Left ventricle myocardium inferior (tissue), 1 donor: ENCODE measurements at regions not wholly inside any gene's neighbourhood (a gene's known extent, or its start where the extent isn't known, plus 50 kb on each side); places are given as distances from the start of the nearest gene placed in this dataset.

ENCODE experiments used
- DNase-seq: peaks from one replicate; pipeline ENCODE4 v3.0.0-alpha.2; 2020
- H3K27ac ChIP-seq: fragments of 200-600 bp; replicated peaks from 2 replicates; pipeline ENCODE4 v1.8.0; 2021
- H3K27me3 ChIP-seq: fragments of 200-600 bp; 2 replicates; pipeline ENCODE4 v1.8.0; 2021; ENCODE audit warnings: low read depth
- H3K36me3 ChIP-seq: fragments of 200-600 bp; 2 replicates; pipeline ENCODE4 v1.8.0; 2021
- H3K4me1 ChIP-seq: fragments of 200-600 bp; 2 replicates; pipeline ENCODE4 v1.8.0; 2021
- H3K4me3 ChIP-seq: fragments of 200-600 bp; 2 replicates; pipeline ENCODE4 v1.8.0; 2021; ENCODE audit warnings: mild to moderate bottlenecking, moderate library complexity
- H3K9me3 ChIP-seq: fragments of 200-600 bp; replicated peaks from 2 replicates; pipeline ENCODE4 v1.8.0; 2021
- intact Hi-C: fragments of 100-400 bp; cut with micrococcal nuclease; formaldehyde crosslinking; loops from one replicate; pipeline ENCODE4 v1.11.0; 2022
- TF ChIP-seq, protein P1 (sequence below): fragments of 200-600 bp; IDR thresholded peaks from 2 replicates; pipeline ENCODE4 v1.8.0; 2021; ENCODE audit warnings: antibody characterized with exemption, mild to moderate bottlenecking, borderline replicate concordance
- donor health status: DM: no; HTN: yes; CAD: no; lungs with severe emphysema.

DNA sequence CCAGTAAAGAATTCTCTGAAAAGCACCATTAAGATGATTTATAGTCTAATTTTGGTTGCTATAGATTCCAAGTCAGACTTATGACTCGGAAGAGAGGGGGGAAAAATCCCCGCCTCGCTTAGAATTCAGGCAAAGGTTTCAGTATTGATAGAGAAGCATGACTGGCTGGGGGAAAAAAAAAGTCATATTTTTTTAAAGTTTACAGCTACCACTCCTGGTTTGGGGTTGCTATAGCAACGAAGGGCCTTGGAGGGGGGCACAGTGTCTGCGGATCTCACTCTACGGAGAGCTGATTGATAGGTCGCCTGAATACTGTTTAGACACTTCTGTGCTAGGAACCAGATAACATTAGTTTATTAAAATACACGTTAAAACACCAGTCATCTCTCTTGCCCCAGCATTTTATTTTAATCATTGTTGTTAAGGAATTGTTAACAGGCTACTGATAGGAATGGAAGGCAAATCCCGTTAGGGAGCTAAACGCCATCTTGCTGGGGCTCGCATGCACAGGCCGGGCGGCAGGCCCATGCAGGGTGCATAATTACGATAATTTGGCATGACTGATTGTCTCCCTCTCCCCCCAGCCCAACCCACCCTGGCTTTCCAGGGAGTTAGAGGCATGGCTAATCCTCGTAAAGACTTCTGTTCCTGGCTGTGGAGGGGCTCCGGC, 380.0 kb upstream of the XYLT1 start:
- H3K4me1 ChIP-seq = no peaks in the 10 kb centered on the region
- H3K27ac ChIP-seq = no peak overlapping the region
- DNase-seq = no peak
- no peak overlapping the region for H3K4me3 ChIP-seq
- TF ChIP-seq, protein P1, sequence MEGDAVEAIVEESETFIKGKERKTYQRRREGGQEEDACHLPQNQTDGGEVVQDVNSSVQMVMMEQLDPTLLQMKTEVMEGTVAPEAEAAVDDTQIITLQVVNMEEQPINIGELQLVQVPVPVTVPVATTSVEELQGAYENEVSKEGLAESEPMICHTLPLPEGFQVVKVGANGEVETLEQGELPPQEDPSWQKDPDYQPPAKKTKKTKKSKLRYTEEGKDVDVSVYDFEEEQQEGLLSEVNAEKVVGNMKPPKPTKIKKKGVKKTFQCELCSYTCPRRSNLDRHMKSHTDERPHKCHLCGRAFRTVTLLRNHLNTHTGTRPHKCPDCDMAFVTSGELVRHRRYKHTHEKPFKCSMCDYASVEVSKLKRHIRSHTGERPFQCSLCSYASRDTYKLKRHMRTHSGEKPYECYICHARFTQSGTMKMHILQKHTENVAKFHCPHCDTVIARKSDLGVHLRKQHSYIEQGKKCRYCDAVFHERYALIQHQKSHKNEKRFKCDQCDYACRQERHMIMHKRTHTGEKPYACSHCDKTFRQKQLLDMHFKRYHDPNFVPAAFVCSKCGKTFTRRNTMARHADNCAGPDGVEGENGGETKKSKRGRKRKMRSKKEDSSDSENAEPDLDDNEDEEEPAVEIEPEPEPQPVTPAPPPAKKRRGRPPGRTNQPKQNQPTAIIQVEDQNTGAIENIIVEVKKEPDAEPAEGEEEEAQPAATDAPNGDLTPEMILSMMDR = no peak
- intact Hi-C loops = no loop called here
- H3K27me3 ChIP-seq = peaks cover 46% of the 10 kb centered on the region
- no peaks in the 10 kb centered on the region for H3K36me3 ChIP-seq
- H3K9me3 ChIP-seq = peaks cover 11% of the 10 kb centered on the region

DNA sequence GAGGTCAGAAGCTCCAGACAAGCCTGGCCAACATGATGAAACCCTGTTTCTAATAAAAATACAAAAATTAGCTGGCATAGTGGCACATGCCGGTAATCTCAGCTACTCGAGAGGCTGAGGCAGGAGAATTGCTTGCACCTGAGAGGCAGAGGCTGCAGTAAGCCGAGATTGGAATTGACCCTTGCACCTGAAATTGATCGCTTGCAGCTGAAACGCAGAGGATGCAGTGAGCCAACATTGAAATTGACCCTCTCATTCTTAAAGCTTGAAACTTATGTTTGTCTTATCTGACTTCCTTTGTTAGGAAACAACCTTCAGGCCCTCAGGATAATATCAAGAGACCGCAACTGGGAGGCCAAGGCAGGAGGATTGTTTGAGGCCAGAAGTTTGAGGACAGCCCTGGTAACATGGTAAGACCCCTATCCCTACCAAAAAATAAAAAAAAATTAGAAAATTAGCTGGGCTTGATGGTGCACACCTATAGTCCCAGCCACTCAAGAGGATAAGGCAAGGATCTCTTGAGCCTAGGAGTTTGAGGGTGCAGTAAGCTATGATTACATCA, 376.6 kb upstream of the XYLT1 start:
- intact Hi-C loops = no loop called here
- DNase-seq = no peak
- Histone ChIP-seq H3K4me3 (no peak overlapping the region), H3K36me3 (no peaks in the 10 kb centered on the region), H3K9me3 (no peaks in the 10 kb centered on the region), H3K27me3 (peaks cover 24% of the 10 kb centered on the region), H3K4me1 (no peaks in the 10 kb centered on the region), H3K27ac (no peak overlapping the region)
- TF ChIP-seq, protein P1 = no peak

DNA sequence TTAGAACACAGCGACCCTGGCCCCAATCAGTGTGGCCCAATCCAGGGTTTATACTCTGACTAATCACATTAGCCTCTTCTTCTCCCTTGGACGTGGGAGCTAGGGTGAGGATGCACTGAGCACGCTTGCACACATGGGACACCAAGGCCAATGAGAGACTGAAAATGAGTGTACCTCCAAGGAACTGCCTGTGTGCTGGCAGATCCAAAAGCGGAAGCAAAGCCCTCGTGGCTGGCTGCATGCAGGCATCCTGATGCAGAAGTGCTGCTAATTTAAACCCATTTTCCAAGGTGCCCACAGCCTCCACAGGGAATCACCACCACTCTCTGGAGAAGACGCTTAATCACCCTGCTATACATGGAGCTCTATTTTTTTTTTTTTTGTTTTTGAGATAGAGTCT, 375.3 kb upstream of the XYLT1 start:
- no peak overlapping the region for H3K4me3 ChIP-seq
- intact Hi-C loops = no loop called here
- H3K36me3 ChIP-seq = no peaks in the 10 kb centered on the region
- DNase-seq = no peak
- H3K27me3 ChIP-seq = peaks cover 21% of the 10 kb centered on the region
- no peak overlapping the region for H3K27ac ChIP-seq
- H3K4me1 ChIP-seq = no peaks in the 10 kb centered on the region
- TF ChIP-seq, protein P1 = no peak
- H3K9me3 ChIP-seq = no peaks in the 10 kb centered on the region

DNA sequence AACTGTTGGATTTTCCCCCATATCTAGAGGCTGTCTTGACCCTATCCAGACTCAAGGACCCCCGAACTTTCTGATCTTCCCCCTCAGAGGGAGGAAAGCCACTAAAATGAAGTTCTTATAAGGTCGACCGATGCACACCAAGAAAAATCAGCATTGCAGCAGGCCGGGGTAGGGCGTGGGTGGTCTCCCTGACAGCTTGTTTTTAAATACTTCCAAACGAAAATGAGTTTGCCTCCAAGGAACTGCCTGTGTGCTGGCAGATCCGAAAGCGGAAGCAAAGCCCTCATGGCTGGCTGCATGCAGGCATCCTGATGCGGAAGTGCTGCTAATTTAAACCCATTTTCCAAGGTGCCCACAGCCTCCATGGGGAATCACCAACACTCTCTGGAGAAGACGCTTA, 374.3 kb upstream of the XYLT1 start:
- Histone ChIP-seq H3K4me1 (no peaks in the 10 kb centered on the region), H3K4me3 (no peak overlapping the region), H3K9me3 (no peaks in the 10 kb centered on the region), H3K27ac (no peak overlapping the region), H3K36me3 (no peaks in the 10 kb centered on the region), H3K27me3 (peaks cover 16% of the 10 kb centered on the region)
- DNase-seq = no peak
- intact Hi-C loops = no loop called here
- TF ChIP-seq, protein P1 = no peak

DNA sequence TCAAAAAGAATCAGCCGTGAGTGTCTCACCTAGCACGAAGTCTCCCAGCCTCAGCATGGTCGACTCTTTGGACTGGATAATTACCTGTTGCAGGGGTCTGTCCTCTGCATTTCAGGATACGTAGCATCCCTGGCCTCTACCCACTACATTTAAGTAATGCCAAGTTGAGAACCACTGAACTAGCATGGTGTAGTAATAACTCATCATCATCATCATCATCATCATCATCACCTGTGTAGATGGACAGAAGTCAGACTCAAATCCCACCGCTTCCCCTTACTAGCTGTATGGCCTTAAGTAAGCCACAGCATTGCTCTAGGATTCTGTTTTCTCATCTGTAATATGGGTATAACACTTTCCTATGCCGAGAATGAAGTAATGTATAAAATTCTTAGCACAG, 373.1 kb upstream of the XYLT1 start:
- H3K27ac ChIP-seq = no peak overlapping the region
- TF ChIP-seq, protein P1 = no peak

More for the DNA sequence above, 373.1 kb upstream of the XYLT1 start:
- DNase-seq = no peak
- Histone ChIP-seq H3K36me3 (no peaks in the 10 kb centered on the region), H3K27me3 (peaks cover 20% of the 10 kb centered on the region), H3K9me3 (no peaks in the 10 kb centered on the region), H3K4me1 (no peaks in the 10 kb centered on the region), H3K4me3 (no peak overlapping the region)
- intact Hi-C loops = no loop called here
